ENCODE measurements at regions not wholly inside any gene's neighbourhood (a gene's known extent, or its start where the extent isn't known, plus 50 kb on each side); places are given as distances from the start of the nearest gene placed in this dataset.

DNA sequence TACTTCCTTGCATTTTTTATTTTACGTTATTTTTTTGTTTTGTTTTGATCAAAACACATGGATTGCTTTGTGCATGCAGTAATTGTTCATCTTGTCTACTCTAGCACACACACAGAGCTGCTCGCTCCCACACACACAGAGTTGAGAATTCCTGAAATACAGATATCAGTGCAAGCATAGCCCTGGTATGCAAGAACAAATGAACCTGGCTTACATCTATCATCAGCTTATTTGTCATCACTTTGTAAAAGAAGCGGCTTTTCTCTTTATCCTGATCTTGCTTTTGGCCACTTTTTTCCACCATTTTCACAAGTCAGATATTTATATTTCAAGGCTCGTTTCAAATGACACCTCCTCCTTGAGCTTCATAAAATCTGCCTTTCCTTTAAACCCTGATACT is 1435.7 kb downstream of the MAT2B start:
- DNase-seq = no peak

DNA sequence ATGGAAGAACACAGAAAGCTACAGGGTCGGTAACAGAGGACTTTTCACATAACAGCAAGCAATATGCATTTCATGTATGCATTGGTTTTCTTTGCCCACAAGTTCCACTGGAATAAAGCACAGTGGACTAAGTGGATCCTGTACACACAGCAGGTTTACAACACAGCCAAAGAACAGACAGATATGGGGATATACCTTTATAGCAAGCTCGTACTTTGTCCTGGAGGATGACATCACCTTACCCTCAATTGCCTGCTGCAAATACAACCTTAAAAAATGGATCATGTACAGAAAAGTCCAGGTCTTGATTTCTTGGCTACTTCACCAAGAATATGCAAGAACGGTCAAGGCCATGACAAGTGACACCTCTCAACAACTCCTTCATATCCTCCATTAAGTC is 1445.5 kb downstream of the MAT2B start:
- no peak for DNase-seq

DNA sequence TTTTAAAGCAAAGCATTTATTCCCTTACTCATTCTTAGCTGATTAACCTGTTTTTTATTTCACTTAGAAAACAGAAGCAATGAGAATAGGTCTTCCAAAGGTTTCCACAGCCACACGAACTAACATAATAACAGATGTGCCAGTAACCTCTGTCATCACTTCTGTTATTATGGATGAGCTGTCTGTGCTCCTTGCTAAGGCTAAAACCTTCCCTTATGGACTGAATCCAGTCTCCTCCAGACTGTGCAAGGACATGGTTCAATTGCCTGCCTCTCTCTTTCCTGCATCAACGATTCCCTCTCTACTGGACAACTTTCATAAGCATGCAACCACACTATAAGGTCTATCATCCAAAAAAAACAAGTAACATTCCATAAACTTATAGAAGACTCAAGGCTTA is 1446.2 kb downstream of the MAT2B start:
- no peak for DNase-seq

DNA sequence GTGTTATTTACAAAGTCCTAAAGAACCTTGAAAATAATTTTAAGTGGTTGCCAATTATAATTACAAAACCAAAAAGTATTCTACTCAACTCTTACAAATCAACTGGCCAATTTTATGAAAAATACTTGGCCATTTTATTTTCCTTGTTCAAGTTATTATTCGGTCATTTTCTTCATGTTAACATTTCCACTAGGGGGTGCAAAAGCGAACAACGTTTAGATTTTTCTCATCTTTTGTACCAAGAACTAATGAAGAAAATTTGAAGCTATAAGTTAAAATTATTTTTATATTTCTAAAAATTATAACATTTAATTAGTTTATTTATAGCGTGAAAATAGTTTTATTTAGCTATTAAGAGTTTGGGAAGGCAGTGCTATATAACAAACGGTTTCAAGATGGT is 1453.3 kb downstream of the MAT2B start:
- no peak for DNase-seq

DNA sequence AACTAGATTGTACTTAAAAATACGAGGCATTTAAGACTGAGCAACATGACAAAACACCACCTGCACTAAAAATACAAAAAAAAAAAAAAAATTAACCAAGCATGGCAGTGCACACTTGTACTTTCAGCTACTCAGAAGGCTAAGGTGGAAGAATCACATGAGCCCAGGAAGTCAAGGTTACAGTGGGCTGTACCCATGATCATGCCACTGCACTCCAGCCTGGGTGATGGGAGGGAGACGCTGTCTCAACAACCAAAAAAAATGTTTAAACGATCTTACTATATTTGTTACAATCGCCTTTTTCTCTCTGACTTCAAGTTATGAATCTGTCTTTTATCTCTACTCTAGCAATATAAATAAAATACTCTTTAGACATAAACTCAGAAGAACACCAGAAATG is 1454.3 kb downstream of the MAT2B start:
- DNase-seq = no peak

DNA sequence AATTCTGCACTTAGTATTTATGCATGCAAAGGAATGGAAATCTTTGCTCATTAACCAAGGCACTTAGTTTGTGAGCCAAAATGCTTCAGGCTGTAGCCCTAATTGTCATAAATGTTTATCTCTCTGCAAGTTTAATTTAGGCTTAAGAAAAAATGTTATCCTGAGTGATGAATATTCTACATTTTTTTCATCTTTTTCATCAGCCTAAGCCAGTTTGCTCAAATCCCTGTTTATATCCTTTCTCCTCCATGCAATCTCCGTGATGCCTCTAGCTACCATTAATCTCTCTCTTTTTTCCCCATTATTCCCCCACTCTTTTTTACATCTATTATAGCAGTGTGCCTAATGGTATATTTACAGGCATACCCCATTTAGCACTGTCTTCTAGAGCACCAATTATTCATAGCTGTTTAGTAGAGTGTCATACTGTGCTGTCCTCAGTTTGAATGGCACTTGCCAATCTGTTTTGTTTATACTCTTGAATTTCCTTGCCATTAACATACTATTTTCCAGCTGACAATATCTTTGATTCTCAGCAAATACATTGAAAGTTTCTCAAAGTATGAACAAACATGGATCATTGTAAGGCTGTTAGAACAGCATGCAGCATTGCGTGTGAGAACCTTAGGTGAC is 1457.0 kb downstream of the MAT2B start:
- DNase-seq = no peak

DNA sequence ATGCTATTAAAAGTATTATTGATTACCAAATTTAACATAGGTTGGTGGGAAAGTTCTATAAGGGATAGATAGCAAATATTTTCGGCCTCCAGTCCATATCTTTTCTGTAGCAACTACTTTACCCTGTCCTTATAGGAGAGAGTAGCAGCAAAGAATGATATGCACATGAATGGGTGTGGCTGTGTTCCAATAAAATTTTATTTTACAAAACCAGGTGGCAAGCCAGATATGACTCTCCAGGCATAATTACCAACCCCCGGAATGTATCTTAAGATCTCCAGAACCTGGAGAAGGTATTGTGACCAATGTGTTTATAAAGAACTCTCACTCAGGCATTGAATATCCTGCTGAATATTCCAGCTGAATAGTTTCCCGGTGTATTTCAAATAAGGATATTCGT is 1461.2 kb downstream of the MAT2B start:
- DNase-seq = no peak

DNA sequence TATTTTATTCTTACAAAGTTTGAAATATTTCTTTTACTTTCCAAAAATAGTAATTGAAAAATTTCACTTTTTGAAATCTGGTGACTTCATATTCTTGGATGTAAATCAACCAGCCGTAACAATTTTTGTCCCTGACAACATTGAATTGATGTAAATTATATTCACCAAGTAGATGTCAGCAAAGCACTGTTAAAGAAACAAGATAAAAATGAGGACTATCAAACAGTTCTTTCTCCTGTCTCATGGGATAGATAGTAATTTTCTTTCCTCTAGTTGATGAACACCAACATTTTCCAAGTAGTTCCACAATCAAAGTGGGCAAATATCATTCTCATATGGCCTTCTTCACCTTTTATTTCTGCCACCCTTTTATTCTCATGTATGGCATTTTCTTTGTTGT is 1461.9 kb downstream of the MAT2B start:
- no peak for DNase-seq

DNA sequence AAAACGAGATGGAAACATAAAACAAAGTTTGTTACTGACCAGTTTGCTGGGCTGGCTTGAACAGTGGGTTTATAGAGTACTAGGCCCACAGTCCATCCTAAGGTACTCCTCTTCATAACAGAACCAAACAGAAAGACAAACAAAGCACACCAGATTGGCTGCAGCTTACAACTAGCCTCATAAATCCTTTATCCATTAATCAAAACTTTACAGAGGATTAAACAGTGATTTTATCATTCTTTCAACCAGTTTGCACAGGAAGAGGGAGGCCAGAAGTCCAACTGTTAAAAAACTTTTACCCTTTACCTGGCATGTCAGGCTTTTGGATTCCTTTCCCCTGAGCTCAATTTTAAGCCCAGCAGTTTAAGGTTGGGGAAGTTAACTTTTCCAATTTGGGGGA is 1467.6 kb downstream of the MAT2B start:
- DNase-seq = no peak

DNA sequence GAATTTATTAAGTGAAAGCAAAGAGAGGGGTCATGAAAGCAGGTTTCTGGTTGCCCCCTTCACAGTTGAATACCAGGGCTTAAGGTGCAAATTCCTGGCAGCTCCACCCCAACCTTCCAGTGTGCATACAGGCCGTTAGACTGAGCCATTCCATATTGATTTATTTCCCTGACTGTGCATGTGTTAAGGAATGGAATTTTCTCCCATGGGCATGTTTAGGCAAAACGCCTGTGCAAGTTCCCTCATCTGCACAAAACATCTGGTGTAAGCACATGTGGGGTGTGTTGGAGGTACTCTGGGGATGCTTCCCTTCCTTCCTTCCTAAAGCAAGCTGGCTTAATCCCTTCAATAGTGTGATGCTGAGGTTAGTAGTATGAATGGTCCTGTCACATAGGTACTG is 1470.6 kb downstream of the MAT2B start:
- no peak for DNase-seq

DNA sequence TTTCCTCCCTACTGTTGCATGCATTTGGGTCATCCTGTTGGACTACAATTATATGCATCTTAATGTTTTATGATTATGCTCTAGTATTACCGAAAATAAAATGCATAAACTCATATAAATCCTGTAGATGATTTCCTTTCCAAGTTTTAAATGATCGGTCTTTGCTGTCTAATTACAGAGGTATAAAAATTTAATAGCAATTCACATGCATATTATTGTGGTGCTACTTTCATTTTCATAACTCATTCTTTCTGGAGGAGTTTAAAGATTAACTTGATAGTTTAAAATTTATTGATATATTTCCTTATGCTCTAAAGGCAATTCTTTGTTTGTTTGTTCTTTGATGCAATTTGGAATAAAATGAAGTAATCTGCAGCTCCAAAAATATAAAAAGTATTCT is 1475.1 kb downstream of the MAT2B start:
- no peak for DNase-seq

DNA sequence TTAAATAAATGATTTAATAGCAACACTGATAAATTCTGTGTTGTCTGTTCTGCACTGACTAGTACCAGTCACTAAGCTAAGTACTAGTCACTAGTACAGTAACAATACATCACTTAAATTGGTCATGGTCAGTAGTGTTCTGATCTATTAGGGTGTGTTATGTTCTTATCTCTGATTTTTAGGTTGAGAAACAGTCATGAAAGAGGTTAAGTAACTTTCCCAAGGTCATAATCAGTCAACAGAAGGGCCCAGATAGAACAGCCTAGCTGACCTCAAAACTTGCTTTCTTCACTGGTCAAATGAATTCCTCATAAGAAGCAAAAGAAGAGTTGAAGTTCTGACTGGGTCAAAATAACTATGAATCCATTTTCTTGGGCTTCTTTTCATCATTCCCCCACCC is 1492.7 kb downstream of the MAT2B start:
- no peak for DNase-seq

DNA sequence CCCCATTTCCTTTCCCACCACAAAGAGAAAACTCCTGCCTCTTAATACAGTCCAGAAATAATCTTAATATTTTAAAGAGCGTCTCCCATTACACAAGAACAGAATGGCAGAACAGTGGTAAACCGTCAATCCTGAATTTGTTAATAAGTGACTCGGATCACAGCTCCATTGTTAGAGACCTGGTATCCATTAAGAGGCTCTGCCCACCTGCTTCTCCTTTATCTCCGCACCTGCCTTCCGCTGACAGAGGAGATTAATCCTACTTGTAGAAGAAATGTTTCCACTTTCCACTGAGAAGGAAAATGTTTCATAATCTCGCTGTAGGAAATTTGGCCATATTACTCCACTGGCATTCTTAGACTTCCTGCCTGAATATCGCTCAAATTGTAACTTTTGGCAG is 1493.2 kb downstream of the MAT2B start:
- no peak for DNase-seq

DNA sequence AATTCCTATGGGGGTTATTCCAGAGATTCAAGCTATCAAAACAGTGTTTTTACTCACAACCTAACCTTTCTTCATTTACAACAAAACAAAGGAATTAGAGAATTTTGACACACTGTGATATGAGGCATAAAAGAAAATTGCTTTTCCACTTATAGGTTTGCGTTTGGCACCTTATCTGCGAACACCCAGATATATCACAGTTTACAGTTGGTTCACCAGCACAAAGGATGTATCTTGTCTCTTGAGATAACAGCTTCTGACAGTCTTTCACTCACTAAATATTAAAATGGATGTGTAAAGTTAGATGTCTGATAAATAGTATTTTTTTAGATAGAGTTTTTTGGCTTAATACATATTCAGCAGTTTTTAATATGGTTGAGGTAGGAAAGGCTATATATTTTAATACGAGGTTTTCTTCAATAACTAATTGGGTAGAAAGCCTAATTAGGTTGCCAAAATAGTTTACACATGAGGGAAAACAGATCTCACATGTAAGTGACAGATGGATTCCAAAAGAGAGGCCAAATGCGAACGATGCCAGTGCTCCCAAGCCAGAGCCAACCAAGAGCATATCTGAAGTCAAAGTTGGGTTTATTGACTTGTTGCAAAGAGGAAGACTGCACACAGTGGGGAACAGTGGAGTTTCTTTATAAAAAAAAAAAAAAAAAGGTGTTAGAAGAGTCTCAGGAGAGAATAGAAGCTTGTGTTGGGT is 1495.2 kb downstream of the MAT2B start:
- no peak for DNase-seq

DNA sequence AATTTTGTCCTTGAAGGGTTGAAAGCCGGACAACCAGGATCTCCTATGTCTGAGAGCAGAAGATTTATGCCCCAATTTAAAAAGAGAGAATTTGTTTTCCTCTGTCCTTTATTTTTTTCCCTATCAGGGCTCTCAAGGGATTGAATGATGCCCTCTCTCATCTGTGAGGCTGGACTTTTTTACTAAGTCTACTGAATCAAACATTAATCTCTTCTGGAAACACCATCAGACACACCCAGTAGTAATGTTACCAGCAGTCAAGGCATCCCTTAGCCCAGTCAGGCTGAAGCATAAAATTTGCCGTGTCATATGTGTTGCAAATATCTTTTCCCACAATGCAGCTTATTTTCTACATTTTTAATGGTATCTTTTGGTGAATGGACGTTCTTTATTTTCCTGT is 1497.9 kb downstream of the MAT2B start:
- DNase-seq = no peak

DNA sequence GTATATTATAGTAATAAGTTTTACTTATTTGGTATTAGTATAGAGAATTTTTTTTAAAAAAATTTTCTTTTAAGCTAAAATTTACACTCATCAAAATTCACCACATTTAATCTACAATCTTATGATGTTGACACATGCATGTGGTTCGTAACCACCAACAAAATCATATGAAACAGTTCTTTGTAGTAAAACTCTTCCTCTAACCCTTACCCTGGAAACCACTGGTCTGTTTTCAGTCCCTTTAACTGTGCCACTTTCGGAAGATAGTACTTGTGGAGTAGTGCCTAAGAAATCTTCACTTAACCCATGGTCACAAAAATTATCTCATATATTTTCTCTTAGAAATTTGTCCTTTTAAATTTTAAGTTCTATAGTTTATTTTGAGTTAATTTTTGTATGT is 1498.8 kb downstream of the MAT2B start:
- no peak for DNase-seq

DNA sequence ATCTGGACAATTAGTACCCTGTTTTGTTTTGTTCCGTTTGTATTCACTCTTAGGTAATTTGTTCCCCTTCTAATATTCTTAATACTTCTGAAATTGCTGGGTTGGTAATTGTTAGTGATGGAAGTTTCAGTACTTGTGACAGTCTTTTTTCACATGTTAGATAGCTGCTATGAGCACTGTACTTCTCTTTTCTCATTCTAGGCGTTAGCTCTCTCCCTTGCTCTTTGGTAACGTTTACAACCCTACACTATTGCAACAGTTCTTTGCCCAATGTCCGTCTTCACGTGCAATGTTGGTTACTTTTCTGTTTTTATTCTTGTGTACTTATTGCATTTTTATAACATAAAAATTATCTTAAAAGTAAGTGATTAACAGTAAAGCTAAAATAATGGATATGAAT is 1509.0 kb downstream of the MAT2B start:
- no peak for DNase-seq

DNA sequence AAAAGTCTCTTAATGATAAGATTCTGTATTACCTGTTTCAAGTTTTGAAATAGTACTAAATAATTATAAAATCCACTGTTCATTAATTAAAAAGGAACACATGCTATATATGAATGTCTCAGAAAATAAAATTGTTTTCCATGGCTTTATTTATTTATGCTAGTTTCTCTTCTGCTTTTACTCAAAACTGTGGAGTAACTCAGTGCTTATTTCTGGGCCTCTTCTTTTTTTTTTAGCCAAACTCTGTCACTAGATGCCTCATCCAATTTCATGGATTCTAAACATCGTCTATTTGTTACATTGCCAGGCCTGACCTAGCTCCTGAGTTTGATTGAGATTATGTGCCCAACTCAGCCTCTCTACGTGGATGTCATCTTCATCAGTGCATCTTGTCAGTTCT is 1509.7 kb downstream of the MAT2B start:
- no peak for DNase-seq

DNA sequence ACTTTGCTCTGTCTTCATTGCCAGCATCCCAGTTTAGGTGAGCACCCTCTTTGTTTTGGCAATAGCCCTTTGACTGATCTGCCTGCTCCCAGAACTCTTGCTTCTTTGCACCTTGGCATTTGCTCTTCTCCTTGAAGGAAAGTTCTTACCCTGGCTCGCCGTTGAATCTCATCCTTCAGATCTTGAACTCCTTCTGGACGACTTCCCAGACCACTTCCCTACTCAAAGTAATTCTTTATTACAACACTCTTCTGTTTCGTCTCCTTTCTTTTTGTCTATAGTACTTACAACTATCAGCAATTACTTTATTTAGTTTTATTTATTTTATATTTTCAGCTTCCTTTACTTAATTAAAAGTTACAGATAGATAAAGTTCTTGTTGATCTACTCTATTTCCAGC is 1510.1 kb downstream of the MAT2B start:
- no peak for DNase-seq

DNA sequence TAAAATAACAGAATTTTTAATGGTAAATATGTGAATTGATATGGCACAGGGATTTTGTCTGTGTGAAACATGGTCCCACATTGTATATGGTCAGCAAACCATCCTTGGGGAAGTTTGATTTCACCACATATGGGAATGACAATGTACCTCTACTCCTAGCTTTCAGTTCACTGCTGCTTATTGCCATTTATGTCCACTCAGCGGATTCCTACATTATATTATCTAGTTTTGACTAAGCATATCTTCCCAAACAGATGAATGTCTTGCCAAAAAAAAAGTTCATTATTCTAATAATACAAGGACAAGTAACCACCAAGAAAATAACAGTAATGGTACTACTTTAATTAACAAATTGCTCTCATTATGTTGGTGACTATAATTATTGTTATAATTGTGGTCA is 1521.6 kb downstream of the MAT2B start:
- DNase-seq = no peak

DNA sequence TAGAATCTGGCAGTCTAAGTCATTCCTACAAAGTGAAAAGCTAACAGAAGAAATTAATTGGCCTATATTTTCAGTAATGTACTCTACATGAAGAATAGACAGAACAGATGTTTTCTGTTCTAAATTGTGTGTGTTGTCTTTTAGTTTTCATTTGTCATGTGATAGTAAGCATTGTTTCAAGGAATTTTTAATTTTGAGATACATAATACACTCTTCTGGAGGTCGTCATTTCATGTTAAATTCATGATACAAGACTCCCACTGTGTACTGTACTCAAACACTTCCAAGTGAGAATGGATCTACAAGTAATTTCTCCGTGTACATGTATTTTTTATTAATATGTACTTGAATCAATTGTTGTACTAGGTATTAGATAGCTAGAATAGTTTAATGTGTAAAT is 1522.9 kb downstream of the MAT2B start:
- DNase-seq = no peak

DNA sequence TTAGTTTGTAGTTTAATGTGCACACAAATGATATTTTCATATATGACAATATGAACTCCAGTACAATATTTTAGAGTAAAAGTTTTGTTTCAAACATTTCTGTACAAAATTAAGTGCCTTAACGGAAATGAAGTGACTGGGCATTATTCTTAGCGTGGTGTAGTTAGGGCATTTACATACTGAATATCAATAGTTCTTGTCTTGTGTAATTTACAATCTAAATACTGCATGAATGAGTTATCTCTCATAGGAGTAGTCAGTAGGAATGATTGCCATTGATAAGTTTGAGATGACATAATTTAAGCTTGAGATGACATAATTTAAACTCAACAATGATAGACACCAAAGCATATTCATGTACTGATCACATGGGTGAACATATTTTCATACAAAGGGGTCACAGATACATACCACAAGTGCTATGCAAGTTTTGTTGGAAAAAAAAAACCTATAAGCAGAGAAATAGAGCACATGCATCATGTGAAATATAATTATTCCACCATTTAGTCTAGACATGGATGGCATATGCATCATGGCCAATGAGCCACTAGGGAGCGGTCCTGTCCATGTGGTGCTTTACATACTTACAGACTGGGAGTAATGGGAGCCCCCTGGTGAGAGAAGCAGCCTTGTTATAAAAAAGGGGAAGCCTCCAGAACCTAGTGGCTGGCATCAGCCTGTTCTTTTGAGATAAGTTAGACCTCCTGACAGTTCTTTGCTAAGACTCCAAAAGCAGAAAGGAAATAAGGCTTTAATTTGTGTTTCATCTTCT is 1523.9 kb downstream of the MAT2B start:
- DNase-seq = no peak

DNA sequence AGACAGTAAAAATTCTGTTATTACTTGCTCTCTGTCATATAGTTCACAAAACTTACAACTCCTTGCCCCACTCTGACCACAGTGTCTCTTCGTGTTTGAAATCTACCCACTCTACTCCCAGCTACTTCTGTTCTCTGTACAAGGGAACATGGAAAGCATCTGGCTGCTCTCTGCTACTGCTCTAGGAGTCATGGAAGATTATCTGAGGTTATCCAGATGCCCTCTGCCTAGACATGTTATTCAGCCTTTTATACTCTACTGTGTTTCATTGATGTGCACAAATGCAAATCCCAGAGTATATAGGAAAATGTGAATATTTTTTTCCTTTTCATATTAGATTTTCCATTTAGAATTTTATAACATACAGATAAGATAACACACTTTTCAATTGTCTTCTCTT is 1525.6 kb downstream of the MAT2B start:
- no peak for DNase-seq

DNA sequence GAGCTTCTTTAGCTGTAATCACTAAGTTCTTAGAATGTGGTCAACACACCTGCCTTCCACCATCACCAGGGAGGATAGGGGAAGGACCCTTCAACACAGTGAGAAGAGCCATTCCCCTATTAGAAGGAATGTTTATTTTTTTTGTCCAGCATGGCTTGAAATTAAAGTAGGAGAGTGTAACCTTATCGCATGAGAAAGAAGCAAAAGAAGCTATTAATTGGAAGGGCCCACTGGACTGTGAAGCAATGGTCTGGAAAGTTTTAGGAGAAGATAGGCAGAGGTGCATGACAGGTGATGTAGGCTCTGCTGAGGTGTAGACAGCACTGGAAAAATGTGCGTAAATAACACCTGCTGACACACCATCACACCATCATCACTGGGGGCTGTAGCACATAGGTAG is 1526.0 kb downstream of the MAT2B start:
- no peak for DNase-seq

DNA sequence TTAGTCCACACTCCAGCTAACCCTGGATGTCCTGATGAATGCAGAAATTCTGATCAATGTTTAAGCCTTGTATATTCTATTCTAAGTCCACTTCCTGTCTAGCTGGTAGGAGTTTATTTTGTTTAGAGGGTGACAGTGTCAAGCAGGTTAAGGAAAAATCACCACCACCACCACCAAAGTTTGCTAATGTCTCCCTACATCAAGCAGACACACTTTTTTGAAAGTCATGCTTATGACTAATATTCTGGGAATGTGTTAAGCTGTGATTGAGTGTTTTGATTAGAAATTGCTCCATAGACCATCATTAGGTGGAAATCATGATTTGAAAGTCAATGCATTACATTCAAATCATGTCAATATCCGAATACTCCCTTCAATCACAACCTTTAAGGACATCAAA is 1530.1 kb downstream of the MAT2B start:
- DNase-seq = no peak
